A673 (cell line): ENCODE measurements at regions not wholly inside any gene's neighbourhood (a gene's known extent, or its start where the extent isn't known, plus 50 kb on each side); places are given as distances from the start of the nearest gene placed in this dataset.

Source experiments
- CTCF ChIP-seq: fragments of 300-800, 200-600 bp; sonication (generic); conservative IDR thresholded peaks from 2 replicates; pipeline ENCODE4 v1.5.1; 2017; ENCODE audit warnings: low read depth, mild to moderate bottlenecking, antibody characterized with exemption, low read length, moderate library complexity, mixed read lengths
- EZH2 ChIP-seq: fragments of 200-600 bp; sonication (generic); IDR thresholded peaks from 2 replicates; pipeline ENCODE4 v1.6.1; 2017; ENCODE audit warnings: borderline replicate concordance, low read depth, mild to moderate bottlenecking, mixed read lengths, antibody characterized with exemption, low read length; ENCODE audit not compliant: poor library complexity, severe bottlenecking

- TF ChIP-seq CTCF (no peak), EZH2 (no peak)
These were observed 143.6 kb upstream of the GNPDA2 start for GRCh38 chr4:44869985-44870384.
